HG03432 (cell line): ENCODE measurements at regions not wholly inside any gene's neighbourhood (a gene's known extent, or its start where the extent isn't known, plus 50 kb on each side); places are given as distances from the start of the nearest gene placed in this dataset.
"Not testable (repeated sequence)": the region's sequence is repeated elsewhere in the genome, so short reads cannot be mapped to it uniquely, and the experiment has no call there.

ENCODE experiments used
- ATAC-seq: cut with Tn5 transposase; IDR thresholded peaks from one replicate; pipeline ENCODE4 v1.9.1; 2021; ENCODE audit warnings: mild to moderate bottlenecking, moderate library complexity; ENCODE audit not compliant: unreplicated experiment

- no peak for ATAC-seq
Measured at GRCh38 chr5:100249884-100250269, 285.3 kb upstream of the FAM174A start.

GRCh38 chr5:100249211-100249883 is 285.8 kb upstream of the FAM174A start:
- ATAC-seq: no peak

GRCh38 chr5:100232736-100233135 is 302.4 kb upstream of the FAM174A start:
- ATAC-seq: no peak

- no peak for ATAC-seq
Measured at GRCh38 chr5:100188778-100189177, 346.4 kb upstream of the FAM174A start.

- no peak for ATAC-seq
Measured at GRCh38 chr5:100188339-100188738, 346.8 kb upstream of the FAM174A start.

- ATAC-seq: no peak
Measured at GRCh38 chr5:100186181-100186580, 349.0 kb upstream of the FAM174A start.

GRCh38 chr5:100182402-100182801 is 352.8 kb upstream of the FAM174A start:
- no peak for ATAC-seq

GRCh38 chr5:100175346-100175745 is 359.8 kb upstream of the FAM174A start:
- no peak for ATAC-seq

- ATAC-seq: peak; percentile 100
Measured at GRCh38 chr5:100165309-100165708, 369.9 kb upstream of the FAM174A start.

GRCh38 chr5:100161868-100162267 is 373.3 kb upstream of the FAM174A start:
- ATAC-seq: no peak

GRCh38 chr5:100157066-100157465 is 378.1 kb upstream of the FAM174A start:
- no peak for ATAC-seq

- no peak for ATAC-seq
Measured at GRCh38 chr5:100148239-100148638, 386.9 kb upstream of the FAM174A start.

GRCh38 chr5:100142607-100143006 is 392.6 kb upstream of the FAM174A start:
- no peak for ATAC-seq

GRCh38 chr5:100131161-100131560 is 404.0 kb upstream of the FAM174A start:
- no peak for ATAC-seq

- ATAC-seq: no peak
Measured at GRCh38 chr5:100130307-100130706, 404.9 kb upstream of the FAM174A start.

GRCh38 chr5:100119903-100120302 is 415.3 kb upstream of the FAM174A start:
- ATAC-seq: no peak

GRCh38 chr5:100110497-100110896 is 424.7 kb upstream of the FAM174A start:
- no peak for ATAC-seq

- ATAC-seq: no peak
Measured at GRCh38 chr5:100108883-100109282, 426.3 kb upstream of the FAM174A start.

- ATAC-seq: not testable (repeated sequence)
Measured at GRCh38 chr5:100103592-100104119, 431.5 kb upstream of the FAM174A start.

GRCh38 chr5:100101466-100101865 is 433.7 kb upstream of the FAM174A start:
- ATAC-seq: not testable (repeated sequence)

- not testable (repeated sequence) for ATAC-seq
Measured at GRCh38 chr5:100096328-100096727, 438.8 kb upstream of the FAM174A start.

- ATAC-seq: not testable (repeated sequence)
Measured at GRCh38 chr5:100080703-100081102, 454.5 kb upstream of the FAM174A start.

GRCh38 chr5:100079163-100079562 is 456.0 kb upstream of the FAM174A start:
- ATAC-seq: not testable (repeated sequence)
